Suprapubic skin (tissue), 4 donors: ENCODE measurements at regions not wholly inside any gene's neighbourhood (a gene's known extent, or its start where the extent isn't known, plus 50 kb on each side); places are given as distances from the start of the nearest gene placed in this dataset.

Experiments used
- DNase-seq, 2 donors: peaks; one replicate each; pipeline ENCODE4 v3.0.0-alpha.2; 2019; ENCODE audit warnings: low spot score in 2 of 2
- H3K27ac ChIP-seq: fragments of 200-600 bp; sonication (generic); one replicate; pipeline ENCODE4 v1.5.1; 2019
- H3K27me3 ChIP-seq: fragments of 200-600 bp; sonication (generic); one replicate; pipeline ENCODE4 v1.5.1; 2019
- H3K36me3 ChIP-seq: fragments of 200-600 bp; sonication (generic); one replicate; pipeline ENCODE4 v1.5.1; 2019
- H3K4me1 ChIP-seq: fragments of 200-600 bp; sonication (generic); one replicate; pipeline ENCODE4 v1.5.1; 2019
- H3K4me3 ChIP-seq: fragments of 200-600 bp; sonication (generic); one replicate; pipeline ENCODE4 v1.5.1; 2019; ENCODE audit warnings: mild to moderate bottlenecking
- H3K9me3 ChIP-seq: fragments of 200-600 bp; sonication (generic); one replicate; pipeline ENCODE4 v1.5.1; 2019
- EP300 ChIP-seq: sonication (generic); formaldehyde crosslinking; IDR thresholded peaks from one replicate; pipeline ENCODE4 v1.6.1; 2017; ENCODE audit warnings: antibody characterized with exemption
- POLR2A ChIP-seq, 2 donors: fragments of 450-650 bp; IDR thresholded peaks; one replicate each; pipeline ENCODE4 v1.6.1; 2017; ENCODE audit warnings: antibody characterized with exemption in 2 of 2, mild to moderate bottlenecking in 2 of 2, moderate library complexity in 2 of 2
- POLR2AphosphoS5 ChIP-seq, 3 donors: sonication (generic); formaldehyde crosslinking; IDR thresholded peaks; one replicate each; pipeline ENCODE4 v1.6.1; 2017; ENCODE audit warnings: antibody characterized with exemption in 3 of 3
- WGBS: methylation state at CpG from one replicate; pipeline ENCODE4 v1.1.5; 2018; 5-methylcytosine and 5-hydroxymethylcytosine counted together
- TF ChIP-seq, protein P1 (sequence below), 2 donors: fragments of 200-600 bp in 1 of 2; fragments of 450-650 bp in 1 of 2; sonication (generic) in 1 of 2; IDR thresholded peaks; one replicate each; pipeline ENCODE4 v1.5.1; 2016 to 2019; ENCODE audit warnings: antibody characterized with exemption in 2 of 2, mild to moderate bottlenecking in 1 of 2, moderate library complexity in 1 of 2

DNA sequence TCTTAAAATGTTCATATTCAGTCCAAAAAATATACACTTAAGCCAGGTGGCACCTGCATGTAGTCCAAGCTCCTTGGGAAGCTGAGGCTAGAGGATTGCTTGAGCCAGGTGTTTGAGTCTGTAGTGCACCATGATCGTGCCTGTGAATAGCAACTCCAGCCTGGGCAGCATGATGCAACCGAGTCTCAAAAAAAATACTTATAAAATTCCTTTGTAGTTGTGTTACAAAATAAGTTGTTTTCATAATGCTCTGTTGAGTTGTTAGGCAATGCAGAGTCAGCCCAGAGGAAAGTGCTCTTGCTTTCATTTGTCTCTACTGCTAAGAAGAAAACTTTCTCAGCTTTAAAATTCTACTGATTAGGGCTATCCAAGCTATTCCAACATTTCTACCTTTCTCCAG, 442.8 kb upstream of the ARRDC4 start:
- 78% methylated on average over 2 of the region's 2 CpGs for WGBS
- DNase-seq = no peak
- no peaks in the 10 kb centered on the region for H3K9me3 ChIP-seq
- no peaks in the 10 kb centered on the region for H3K27me3 ChIP-seq
- H3K4me3 ChIP-seq = no peak overlapping the region
- TF ChIP-seq EP300 (no peak), POLR2A (IDR thresholded peaks at IDR 0.05) (no peak)
- TF ChIP-seq, protein P1, sequence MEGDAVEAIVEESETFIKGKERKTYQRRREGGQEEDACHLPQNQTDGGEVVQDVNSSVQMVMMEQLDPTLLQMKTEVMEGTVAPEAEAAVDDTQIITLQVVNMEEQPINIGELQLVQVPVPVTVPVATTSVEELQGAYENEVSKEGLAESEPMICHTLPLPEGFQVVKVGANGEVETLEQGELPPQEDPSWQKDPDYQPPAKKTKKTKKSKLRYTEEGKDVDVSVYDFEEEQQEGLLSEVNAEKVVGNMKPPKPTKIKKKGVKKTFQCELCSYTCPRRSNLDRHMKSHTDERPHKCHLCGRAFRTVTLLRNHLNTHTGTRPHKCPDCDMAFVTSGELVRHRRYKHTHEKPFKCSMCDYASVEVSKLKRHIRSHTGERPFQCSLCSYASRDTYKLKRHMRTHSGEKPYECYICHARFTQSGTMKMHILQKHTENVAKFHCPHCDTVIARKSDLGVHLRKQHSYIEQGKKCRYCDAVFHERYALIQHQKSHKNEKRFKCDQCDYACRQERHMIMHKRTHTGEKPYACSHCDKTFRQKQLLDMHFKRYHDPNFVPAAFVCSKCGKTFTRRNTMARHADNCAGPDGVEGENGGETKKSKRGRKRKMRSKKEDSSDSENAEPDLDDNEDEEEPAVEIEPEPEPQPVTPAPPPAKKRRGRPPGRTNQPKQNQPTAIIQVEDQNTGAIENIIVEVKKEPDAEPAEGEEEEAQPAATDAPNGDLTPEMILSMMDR (IDR thresholded peaks at IDR 0.05) = no peak
- H3K4me1 ChIP-seq = peaks cover 7% of the 10 kb centered on the region
- H3K27ac ChIP-seq = no peak overlapping the region
- no peaks in the 10 kb centered on the region for H3K36me3 ChIP-seq

DNA sequence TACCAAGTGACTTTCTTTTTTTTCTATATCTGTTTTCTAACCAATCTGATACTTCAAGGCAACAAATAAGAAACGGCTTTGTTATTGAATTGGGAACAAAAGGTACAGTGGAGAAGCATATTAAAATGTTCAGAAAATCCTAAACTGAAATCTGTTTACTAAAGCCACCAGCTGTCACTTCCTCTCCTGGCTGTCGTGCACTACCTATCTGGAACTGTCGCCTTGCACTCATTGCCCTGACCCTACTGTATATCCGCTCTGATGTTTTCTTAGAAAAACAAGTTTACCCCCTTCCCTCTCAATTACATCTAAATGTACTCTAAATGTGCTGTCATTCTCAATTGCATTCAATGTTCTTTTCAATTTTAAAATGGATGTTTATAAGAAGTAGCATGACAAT, 439.8 kb upstream of the ARRDC4 start:
- no peaks in the 10 kb centered on the region for H3K27me3 ChIP-seq
- no peak for DNase-seq
- H3K36me3 ChIP-seq = no peaks in the 10 kb centered on the region
- H3K4me1 ChIP-seq = peaks cover 7% of the 10 kb centered on the region
- TF ChIP-seq EP300 (no peak), POLR2AphosphoS5 (IDR thresholded peaks at IDR 0.05) (no peak), POLR2A (IDR thresholded peaks at IDR 0.05) (no peak)
- TF ChIP-seq, protein P1 (IDR thresholded peaks at IDR 0.05) = no peak
- H3K27ac ChIP-seq = no peak overlapping the region
- no peak overlapping the region for H3K4me3 ChIP-seq
- 90% methylated on average over 4 of the region's 4 CpGs for WGBS
- H3K9me3 ChIP-seq = no peaks in the 10 kb centered on the region

- Histone ChIP-seq H3K4me3 (peak overlapping the region; percentile 23), H3K27ac (no peak overlapping the region), H3K9me3 (no peaks in the 10 kb centered on the region), H3K36me3 (no peaks in the 10 kb centered on the region), H3K4me1 (peaks cover 7% of the 10 kb centered on the region), H3K27me3 (no peaks in the 10 kb centered on the region)
- 36% methylated on average over 21 of the region's 21 CpGs for WGBS
- TF ChIP-seq, protein P1 (IDR thresholded peaks at IDR 0.05) = no peak
- TF ChIP-seq EP300 (no peak), POLR2A (IDR thresholded peaks at IDR 0.05) (no peak), POLR2AphosphoS5 (IDR thresholded peaks at IDR 0.05) (no peak)
- DNase-seq = no peak
Measured at GRCh38 chr15:97521381-97522285, 438.9 kb upstream of the ARRDC4 start.

DNA sequence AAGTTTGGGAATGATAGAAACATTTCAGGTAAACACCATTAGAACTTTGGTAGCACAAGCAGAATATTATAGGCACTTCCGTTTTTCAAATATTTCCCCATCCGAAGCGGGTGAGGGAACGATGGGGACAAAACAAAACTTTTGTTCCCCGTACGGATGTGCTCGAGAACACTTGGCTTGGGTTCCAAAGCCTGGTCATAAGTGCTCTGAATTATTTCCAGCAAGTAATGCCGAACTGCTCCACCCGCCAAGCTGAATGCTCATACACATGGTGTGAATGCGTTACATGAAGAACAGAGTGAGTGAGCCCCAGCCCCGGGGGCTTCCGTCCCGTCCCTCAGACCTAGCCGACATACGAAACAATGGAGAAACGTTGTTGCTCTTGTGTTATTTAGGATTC, 438.2 kb upstream of the ARRDC4 start:
- 76% methylated on average over 16 of the region's 16 CpGs for WGBS
- Histone ChIP-seq H3K36me3 (no peaks in the 10 kb centered on the region), H3K27me3 (no peaks in the 10 kb centered on the region), H3K4me3 (peak overlapping the region; percentile 23), H3K27ac (no peak overlapping the region), H3K4me1 (peaks cover 7% of the 10 kb centered on the region), H3K9me3 (no peaks in the 10 kb centered on the region)
- DNase-seq = no peak
- TF ChIP-seq POLR2AphosphoS5 (IDR thresholded peaks at IDR 0.05) (no peak), POLR2A (IDR thresholded peaks at IDR 0.05) (no peak), EP300 (no peak)
- TF ChIP-seq, protein P1 (IDR thresholded peaks at IDR 0.05) = no peak

DNA sequence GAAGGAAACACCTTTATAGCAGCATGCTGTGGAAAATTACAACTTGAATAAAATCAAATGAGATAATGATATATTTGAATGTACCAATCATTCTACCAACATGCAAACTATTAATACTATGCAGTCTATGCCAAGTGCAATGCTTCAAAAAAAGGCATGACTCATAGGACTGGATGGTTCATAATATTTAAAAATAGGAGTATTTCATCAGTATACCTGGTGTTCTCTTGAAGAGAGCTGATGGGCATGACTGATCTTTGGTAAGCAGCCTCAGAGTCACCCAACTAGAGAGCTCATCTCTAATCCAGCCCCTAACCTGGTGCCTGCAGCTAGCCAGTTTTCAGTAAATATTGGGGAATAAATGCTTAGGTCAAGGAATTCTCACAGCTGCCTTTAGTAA, 434.7 kb upstream of the ARRDC4 start:
- Histone ChIP-seq H3K27me3 (no peaks in the 10 kb centered on the region), H3K27ac (no peak overlapping the region), H3K4me3 (no peak overlapping the region), H3K4me1 (peaks cover 7% of the 10 kb centered on the region), H3K9me3 (no peaks in the 10 kb centered on the region), H3K36me3 (no peaks in the 10 kb centered on the region)
- DNase-seq = no peak
- TF ChIP-seq EP300 = no peak
- TF ChIP-seq, protein P1 (IDR thresholded peaks at IDR 0.05) = no peak
